Right renal cortex interstitium (tissue), 3 donors: ENCODE measurements at regions not wholly inside any gene's neighbourhood (a gene's known extent, or its start where the extent isn't known, plus 50 kb on each side); places are given as distances from the start of the nearest gene placed in this dataset.

ENCODE experiments used
- DNase-seq, 3 donors: peaks; one replicate each; pipeline ENCODE4 v3.0.0-alpha.2; 2013; ENCODE audit warnings: low read depth in 3 of 3, low spot score in 2 of 3

GRCh38 chr4:126935801-126936200 lies 697.0 kb upstream of the INTU start:
- DNase-seq = no peak

GRCh38 chr4:126937342-126937741 lies 695.4 kb upstream of the INTU start:
- no peak for DNase-seq

GRCh38 chr4:126937846-126938422 lies 694.8 kb upstream of the INTU start:
- DNase-seq = no peak

GRCh38 chr4:126939401-126939800 lies 693.4 kb upstream of the INTU start:
- no peak for DNase-seq

- no peak for DNase-seq
Observed at GRCh38 chr4:126947536-126947935, 685.2 kb upstream of the INTU start.

- no peak for DNase-seq
Observed at GRCh38 chr4:126954537-126955291, 678.0 kb upstream of the INTU start.

GRCh38 chr4:126955292-126956183 lies 677.2 kb upstream of the INTU start:
- no peak for DNase-seq

- no peak for DNase-seq
Observed at GRCh38 chr4:126956184-126956897, 676.4 kb upstream of the INTU start.

GRCh38 chr4:126957556-126957955 lies 675.2 kb upstream of the INTU start:
- no peak for DNase-seq

GRCh38 chr4:126957987-126958386 lies 674.8 kb upstream of the INTU start:
- no peak for DNase-seq

GRCh38 chr4:126958482-126958881 lies 674.3 kb upstream of the INTU start:
- DNase-seq = no peak

GRCh38 chr4:126959056-126959745 lies 673.6 kb upstream of the INTU start:
- no peak for DNase-seq

- DNase-seq = no peak
Observed at GRCh38 chr4:126960760-126961159, 672.0 kb upstream of the INTU start.

GRCh38 chr4:126961661-126962060 lies 671.1 kb upstream of the INTU start:
- no peak for DNase-seq

GRCh38 chr4:126965877-126966276 lies 666.9 kb upstream of the INTU start:
- DNase-seq = no peak

- DNase-seq = peak in 2 of 3 donors; percentile 10
Observed at GRCh38 chr4:126969360-126970235, 663.2 kb upstream of the INTU start.

GRCh38 chr4:126973201-126973600 lies 659.6 kb upstream of the INTU start:
- no peak for DNase-seq

GRCh38 chr4:126976850-126977632 lies 655.7 kb upstream of the INTU start:
- DNase-seq = no peak

GRCh38 chr4:126986005-126986404 lies 646.8 kb upstream of the INTU start:
- no peak for DNase-seq
